ENCODE measurements at regions not wholly inside any gene's neighbourhood (a gene's known extent, or its start where the extent isn't known, plus 50 kb on each side); places are given as distances from the start of the nearest gene placed in this dataset.

- TF ChIP-seq CTCF (IDR thresholded peaks at IDR 0.05), result no peak
- DNase-seq (ENCODE audit: low spot score) (no peak), ATAC-seq (ENCODE audit: insufficient number of reproducible peaks, low FRiP score, low read depth) (no peak)
- H3K4me3 ChIP-seq, result no peak overlapping the region
- H3K27ac ChIP-seq, result peak overlapping the region; percentile 32 to 52
- H3K36me3 ChIP-seq, result no peaks in the 10 kb centered on the region
- peaks cover 23 to 52% of the 10 kb centered on the region in 2 donors for H3K4me1 ChIP-seq (ENCODE audit: control insufficient read depth in 1 of 2, low read depth in 2 of 2)
- no peaks in the 10 kb centered on the region for H3K9me3 ChIP-seq
- H3K27me3 ChIP-seq (replicated peaks; ENCODE audit: insufficient read depth), result no peaks in the 10 kb centered on the region
Observed at GRCh38 chr2:38509947-38510326, 92.8 kb downstream of the HNRNPLL start.

GRCh38 chr2:38509314-38509946 lies 93.3 kb downstream of the HNRNPLL start:
- peaks cover 23 to 49% of the 10 kb centered on the region in 2 donors for H3K4me1 ChIP-seq (ENCODE audit: control insufficient read depth in 1 of 2, low read depth in 2 of 2)
- no peak for TF ChIP-seq CTCF (IDR thresholded peaks at IDR 0.05)
- DNase-seq (ENCODE audit: low spot score), result no peak
- H3K27ac ChIP-seq, result peak overlapping the region; percentile 32 to 52
- H3K9me3 ChIP-seq, result no peaks in the 10 kb centered on the region
- H3K36me3 ChIP-seq, result no peaks in the 10 kb centered on the region
- ATAC-seq (ENCODE audit: insufficient number of reproducible peaks, low FRiP score, low read depth), result peak; percentile 38
- H3K4me3 ChIP-seq, result no peak overlapping the region
- H3K27me3 ChIP-seq (replicated peaks; ENCODE audit: insufficient read depth), result no peaks in the 10 kb centered on the region

GRCh38 chr2:38508311-38509039 lies 94.3 kb downstream of the HNRNPLL start:
- peak; percentile 10 for TF ChIP-seq CTCF (IDR thresholded peaks at IDR 0.05)
- peaks cover 23 to 41% of the 10 kb centered on the region in 2 donors for H3K4me1 ChIP-seq (ENCODE audit: control insufficient read depth in 1 of 2, low read depth in 2 of 2)
- no peak for ATAC-seq (ENCODE audit: insufficient number of reproducible peaks, low FRiP score, low read depth)

GRCh38 chr2:38507712-38508111 lies 95.0 kb downstream of the HNRNPLL start:
- no peak for DNase-seq (ENCODE audit: low spot score)
- H3K27me3 ChIP-seq (replicated peaks; ENCODE audit: insufficient read depth), result no peaks in the 10 kb centered on the region
- H3K27ac ChIP-seq, result no peak overlapping the region
- TF ChIP-seq CTCF (IDR thresholded peaks at IDR 0.05), result no peak
- no peak for ATAC-seq (ENCODE audit: insufficient number of reproducible peaks, low FRiP score, low read depth)
- H3K4me1 ChIP-seq (ENCODE audit: control insufficient read depth in 1 of 2, low read depth in 2 of 2), result peaks cover 23 to 41% of the 10 kb centered on the region in 2 donors
- no peaks in the 10 kb centered on the region for H3K36me3 ChIP-seq
- no peaks in the 10 kb centered on the region for H3K9me3 ChIP-seq
- no peak overlapping the region for H3K4me3 ChIP-seq

More at GRCh38 chr2:38508311-38509039, 94.3 kb downstream of the HNRNPLL start:
- H3K4me3 ChIP-seq, result no peak overlapping the region
- H3K36me3 ChIP-seq, result no peaks in the 10 kb centered on the region
- H3K27me3 ChIP-seq (replicated peaks; ENCODE audit: insufficient read depth), result no peaks in the 10 kb centered on the region
- H3K9me3 ChIP-seq, result no peaks in the 10 kb centered on the region
- H3K27ac ChIP-seq, result peak overlapping the region; percentile 32 to 52
- DNase-seq (ENCODE audit: low spot score), result peak; percentile 77

- no peaks in the 10 kb centered on the region for H3K27me3 ChIP-seq (replicated peaks; ENCODE audit: insufficient read depth)
- DNase-seq (ENCODE audit: low spot score) (no peak), ATAC-seq (ENCODE audit: insufficient number of reproducible peaks, low FRiP score, low read depth) (no peak)
- peak overlapping the region; percentile 60 to 64 for H3K27ac ChIP-seq
- TF ChIP-seq CTCF (IDR thresholded peaks at IDR 0.05), result no peak
- H3K9me3 ChIP-seq, result peaks cover 4% of the 10 kb centered on the region
- peaks cover 23 to 41% of the 10 kb centered on the region in 2 donors for H3K4me1 ChIP-seq (ENCODE audit: control insufficient read depth in 1 of 2, low read depth in 2 of 2)
- no peak overlapping the region for H3K4me3 ChIP-seq
- no peaks in the 10 kb centered on the region for H3K36me3 ChIP-seq
Observed at GRCh38 chr2:38505779-38506178, 96.9 kb downstream of the HNRNPLL start.

Measured in thoracic aorta (tissue), 2 donors.